Liver (tissue), 8 donors: ENCODE measurements at regions not wholly inside any gene's neighbourhood (a gene's known extent, or its start where the extent isn't known, plus 50 kb on each side); places are given as distances from the start of the nearest gene placed in this dataset.

ENCODE experiments used
- DNase-seq: peaks from one replicate; pipeline ENCODE4 v3.0.0-alpha.2; 2017; ENCODE audit warnings: low spot score
- H3K27ac ChIP-seq, 2 donors: one replicate each; pipeline ENCODE4 v1.7.0; 2013; ENCODE audit warnings: inconsistent platforms in 2 of 2, low read length in 2 of 2, control low read depth in 1 of 2, low read depth in 1 of 2, mild to moderate bottlenecking in 1 of 2
- H3K27me3 ChIP-seq, 4 donors: one replicate each; pipeline versions ENCODE4 v1.6.1 to v1.7.0; 2013; ENCODE audit warnings: low read length in 3 of 4, inconsistent platforms in 1 of 4, mild to moderate bottlenecking in 1 of 4, moderate library complexity in 1 of 4; ENCODE audit not compliant: control insufficient read depth in 4 of 4, insufficient read depth in 4 of 4
- H3K36me3 ChIP-seq, 4 donors: one replicate each; pipeline versions ENCODE4 v1.6.1 to v1.7.0; 2013; ENCODE audit warnings: low read length in 3 of 4, mild to moderate bottlenecking in 3 of 4, low read depth in 1 of 4, moderate library complexity in 1 of 4; ENCODE audit not compliant: control insufficient read depth in 4 of 4, insufficient read depth in 3 of 4
- H3K4me1 ChIP-seq, 4 donors: one replicate each; pipeline versions ENCODE4 v1.6.1 to v1.7.0; 2013; ENCODE audit warnings: low read length in 3 of 4, mild to moderate bottlenecking in 3 of 4, moderate library complexity in 1 of 4; ENCODE audit not compliant: control insufficient read depth in 4 of 4, insufficient read depth in 4 of 4
- H3K4me3 ChIP-seq, 3 donors: one replicate each; pipeline versions ENCODE4 v1.6.1 to v1.7.0; 2013; ENCODE audit warnings: low read length in 3 of 3, control low read depth in 1 of 3, low read depth in 1 of 3, mild to moderate bottlenecking in 1 of 3
- H3K9ac ChIP-seq, 2 donors: one replicate each; pipeline ENCODE4 v1.7.0; 2013; ENCODE audit warnings: low read length in 2 of 2, mild to moderate bottlenecking in 2 of 2, moderate library complexity in 2 of 2, control low read depth in 1 of 2, low read depth in 1 of 2
- H3K9me3 ChIP-seq, 4 donors: one replicate each; pipeline versions ENCODE4 v1.6.1 to v1.7.0; 2013; ENCODE audit warnings: low read length in 3 of 4; ENCODE audit not compliant: control insufficient read depth in 4 of 4
- ATF3 ChIP-seq: IDR thresholded peaks from 2 replicates; pipeline ENCODE4 v1.6.1; 2016; ENCODE audit warnings: antibody characterized with exemption
- CTCF ChIP-seq: fragments of 150-350 bp; IDR thresholded peaks from 2 replicates; pipeline ENCODE4 v1.5.1; 2017; ENCODE audit warnings: improper control_type of control experiment, low read depth, low read length; ENCODE audit not compliant: missing input control
- EGR1 ChIP-seq, 2 donors: IDR thresholded peaks; 2 replicates each; pipeline ENCODE4 v1.6.1; 2016 to 2018; ENCODE audit warnings: antibody characterized with exemption in 2 of 2, low read depth in 2 of 2
- FOXA1 ChIP-seq: IDR thresholded peaks from 2 replicates; pipeline ENCODE4 v1.6.1; 2016; ENCODE audit warnings: antibody characterized with exemption
- FOXA2 ChIP-seq: IDR thresholded peaks from 2 replicates; pipeline ENCODE4 v1.6.1; 2016; ENCODE audit warnings: antibody characterized with exemption
- GABPA ChIP-seq, 2 donors: IDR thresholded peaks in 1 of 2; conservative IDR thresholded peaks in 1 of 2; 2 replicates each; pipeline ENCODE4 v1.6.1; 2016; ENCODE audit warnings: antibody characterized with exemption in 2 of 2, mild to moderate bottlenecking in 1 of 2, moderate library complexity in 1 of 2
- HNF4A ChIP-seq, 2 donors: conservative IDR thresholded peaks; 2 replicates each; pipeline ENCODE4 v1.6.1; 2016; ENCODE audit warnings: antibody characterized with exemption in 2 of 2, mild to moderate bottlenecking in 2 of 2
- HNF4G ChIP-seq: IDR thresholded peaks from 2 replicates; pipeline ENCODE4 v1.6.1; 2016; ENCODE audit warnings: antibody characterized with exemption
- JUND ChIP-seq, 2 donors: IDR thresholded peaks; 2 replicates each; pipeline ENCODE4 v1.6.1; 2016; ENCODE audit warnings: antibody characterized with exemption in 2 of 2
- MAX ChIP-seq: IDR thresholded peaks from 2 replicates; pipeline ENCODE4 v1.6.1; 2016; ENCODE audit warnings: antibody characterized with exemption
- NR2F2 ChIP-seq: IDR thresholded peaks from 2 replicates; pipeline ENCODE4 v1.6.1; 2016; ENCODE audit warnings: antibody characterized with exemption
- RAD21 ChIP-seq, 2 donors: IDR thresholded peaks; 2 replicates each; pipeline ENCODE4 v1.6.1; 2016; ENCODE audit warnings: antibody characterized with exemption in 2 of 2, mild to moderate bottlenecking in 2 of 2
- REST ChIP-seq: IDR thresholded peaks from 2 replicates; pipeline ENCODE4 v1.6.1; 2016; ENCODE audit warnings: antibody characterized with exemption, mild to moderate bottlenecking
- RXRA ChIP-seq, 2 donors: IDR thresholded peaks; 2 replicates each; pipeline ENCODE4 v1.6.1; 2017 to 2018; ENCODE audit warnings: antibody characterized with exemption in 2 of 2, mild to moderate bottlenecking in 1 of 2
- SP1 ChIP-seq: IDR thresholded peaks from 2 replicates; pipeline ENCODE4 v1.6.1; 2018; ENCODE audit warnings: antibody characterized with exemption, mild to moderate bottlenecking
- TAF1 ChIP-seq: conservative IDR thresholded peaks from 2 replicates; pipeline ENCODE4 v1.6.1; 2016; ENCODE audit warnings: antibody characterized with exemption, mild to moderate bottlenecking
- YY1 ChIP-seq: IDR thresholded peaks from 2 replicates; pipeline ENCODE4 v1.6.1; 2016; ENCODE audit warnings: antibody characterized with exemption, mild to moderate bottlenecking
- ZBTB33 ChIP-seq: IDR thresholded peaks from 2 replicates; pipeline ENCODE4 v1.6.1; 2016; ENCODE audit warnings: antibody characterized with exemption
- WGBS: extraction: QIAGEN DNeasy Blood & Tissue Kit; methylation state at CpG from one replicate; pipeline ENCODE4 v1.1.7; 2013; 5-methylcytosine and 5-hydroxymethylcytosine counted together
- donor health status: healthy.
- donor health status: healthy.
- donor health status: healthy.
- donor health status: healthy.
- donor health status: healthy.

GRCh38 chr12:124207049-124207448 lies 87.8 kb upstream of the RFLNA start:
- no peaks in the 10 kb centered on the region for H3K36me3 ChIP-seq
- DNase-seq, result no peak
- H3K9me3 ChIP-seq, result no peaks in the 10 kb centered on the region
- no peak overlapping the region for H3K9ac ChIP-seq
- TF ChIP-seq REST (no peak), GABPA (IDR thresholded peaks at IDR 0.05 in 1 of 2, conservative IDR thresholded peaks at IDR 0.05 in 1 of 2) (no peak), SP1 (no peak), ZBTB33 (no peak), TAF1 (no peak), EGR1 (IDR thresholded peaks at IDR 0.05; ENCODE audit: low read depth in 2 of 2) (no peak), NR2F2 (no peak), CTCF (no peak), ATF3 (no peak), RXRA (IDR thresholded peaks at IDR 0.05) (no peak), YY1 (no peak), RAD21 (IDR thresholded peaks at IDR 0.05) (no peak), JUND (IDR thresholded peaks at IDR 0.05) (no peak), FOXA2 (no peak), HNF4G (no peak), HNF4A (conservative IDR thresholded peaks at IDR 0.05) (no peak), MAX (no peak), FOXA1 (no peak)
- H3K4me3 ChIP-seq, result no peak overlapping the region
- no peak overlapping the region for H3K27ac ChIP-seq
- H3K4me1 ChIP-seq, result no peaks in the 10 kb centered on the region
- 66% methylated on average over 1 of the region's 1 CpG for WGBS
- no peaks in the 10 kb centered on the region for H3K27me3 ChIP-seq

GRCh38 chr12:124207617-124208016 lies 87.3 kb upstream of the RFLNA start:
- Histone ChIP-seq H3K4me1 (no peaks in the 10 kb centered on the region), H3K27ac (no peak overlapping the region), H3K4me3 (no peak overlapping the region), H3K27me3 (no peaks in the 10 kb centered on the region), H3K9ac (no peak overlapping the region), H3K9me3 (no peaks in the 10 kb centered on the region), H3K36me3 (no peaks in the 10 kb centered on the region)
- DNase-seq, result no peak
- TF ChIP-seq HNF4A (conservative IDR thresholded peaks at IDR 0.05), result no peak
- no peak for TF ChIP-seq EGR1 (IDR thresholded peaks at IDR 0.05; ENCODE audit: low read depth in 2 of 2)
- TF ChIP-seq MAX, result no peak
- TF ChIP-seq RAD21 (IDR thresholded peaks at IDR 0.05), result no peak
- TF ChIP-seq HNF4G, result no peak
- no peak for TF ChIP-seq RXRA (IDR thresholded peaks at IDR 0.05)
- no peak for TF ChIP-seq JUND (IDR thresholded peaks at IDR 0.05)
- 71% methylated on average over 15 of the region's 15 CpGs for WGBS
